ENCODE measurements at regions not wholly inside any gene's neighbourhood (a gene's known extent, or its start where the extent isn't known, plus 50 kb on each side); places are given as distances from the start of the nearest gene placed in this dataset.
"Not testable (repeated sequence)": the region's sequence is repeated elsewhere in the genome, so short reads cannot be mapped to it uniquely, and the experiment has no call there.

DNA sequence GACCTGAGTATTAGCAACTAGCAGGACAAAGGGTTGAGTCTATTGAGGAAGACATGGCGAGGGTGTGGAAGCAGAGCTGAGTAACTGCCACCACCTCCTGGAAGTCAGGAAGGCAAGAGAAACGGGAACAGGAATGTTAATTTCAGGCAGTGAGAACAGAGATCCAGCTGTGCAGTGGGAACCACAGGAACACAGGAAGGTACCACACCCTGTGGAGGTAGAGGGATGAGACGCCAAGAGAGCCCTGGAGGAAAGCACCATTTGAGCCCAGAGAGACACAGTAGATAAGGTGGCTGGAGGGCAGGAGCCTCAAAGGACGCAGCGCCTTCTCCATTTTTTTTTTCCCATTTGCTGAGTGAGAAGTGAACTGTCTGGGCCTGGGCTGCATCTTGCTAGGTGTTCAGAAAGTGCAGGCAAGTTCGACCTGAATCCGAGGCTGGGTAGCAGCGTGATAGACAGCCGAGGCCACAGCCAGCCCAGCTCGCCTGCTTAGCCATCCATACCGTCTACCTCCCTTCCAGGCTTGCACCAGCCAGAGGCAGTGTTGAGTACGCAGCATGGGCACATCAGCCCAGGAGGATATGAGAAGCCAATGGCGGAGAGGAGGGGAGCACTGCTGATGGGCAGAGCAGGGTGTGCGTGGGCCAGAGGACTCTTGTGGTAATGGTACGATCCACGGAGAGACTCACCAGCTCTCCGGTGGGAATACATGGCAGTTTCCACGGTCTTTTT is 306.7 kb downstream of the ANAPC1 start:
- not testable (repeated sequence) for DNase-seq (ENCODE audit: low spot score)

DNA sequence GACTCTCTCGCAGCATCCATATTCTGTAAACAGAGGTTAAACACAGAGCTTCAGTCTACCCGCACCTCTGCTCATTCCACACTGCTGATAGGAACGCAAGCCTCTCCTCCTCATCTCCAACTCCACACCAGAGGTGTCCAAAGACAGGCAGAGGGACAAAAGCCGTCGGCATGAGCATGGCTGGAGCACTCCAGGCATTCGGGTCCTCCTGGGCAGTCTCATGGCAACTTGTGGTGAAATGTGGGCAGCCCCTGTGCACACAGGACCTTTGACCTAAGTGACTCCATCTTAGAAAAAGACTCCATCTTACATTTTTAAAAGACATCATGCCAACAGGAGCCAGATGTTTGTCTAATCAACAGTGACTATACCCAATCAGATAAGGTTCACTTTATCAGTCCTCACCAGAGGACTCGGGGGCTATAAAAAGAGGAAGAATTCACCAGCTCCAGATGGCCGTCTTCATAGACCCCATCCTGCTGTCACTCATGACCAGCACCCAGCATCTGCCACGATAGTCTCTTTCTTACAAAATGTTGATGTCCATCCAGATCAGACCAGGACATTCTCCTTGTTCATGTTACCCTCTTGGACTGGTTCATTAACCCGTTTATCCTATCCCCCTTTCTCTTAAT is 304.4 kb downstream of the ANAPC1 start:
- not testable (repeated sequence) for DNase-seq (ENCODE audit: low spot score)

DNA sequence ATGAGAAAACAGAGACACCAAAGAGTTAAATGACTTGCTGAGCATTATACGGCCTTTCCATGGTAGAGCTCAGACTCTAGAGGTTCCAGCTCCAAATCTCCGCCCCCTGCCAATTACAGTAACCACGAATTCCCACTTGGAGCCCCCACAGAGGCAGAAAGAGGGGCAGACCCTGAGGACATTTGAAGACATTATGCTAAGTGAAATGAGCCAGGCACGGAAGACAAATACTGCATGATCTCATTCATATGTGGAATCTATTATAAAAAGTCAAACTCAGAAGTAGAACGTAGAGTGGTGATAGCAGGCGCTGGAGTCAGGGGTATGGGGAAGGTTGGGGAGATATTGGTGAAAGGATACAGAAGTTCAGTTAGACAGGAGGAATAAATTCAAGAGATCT is 303.4 kb downstream of the ANAPC1 start:
- DNase-seq (ENCODE audit: low spot score): not testable (repeated sequence)

DNA sequence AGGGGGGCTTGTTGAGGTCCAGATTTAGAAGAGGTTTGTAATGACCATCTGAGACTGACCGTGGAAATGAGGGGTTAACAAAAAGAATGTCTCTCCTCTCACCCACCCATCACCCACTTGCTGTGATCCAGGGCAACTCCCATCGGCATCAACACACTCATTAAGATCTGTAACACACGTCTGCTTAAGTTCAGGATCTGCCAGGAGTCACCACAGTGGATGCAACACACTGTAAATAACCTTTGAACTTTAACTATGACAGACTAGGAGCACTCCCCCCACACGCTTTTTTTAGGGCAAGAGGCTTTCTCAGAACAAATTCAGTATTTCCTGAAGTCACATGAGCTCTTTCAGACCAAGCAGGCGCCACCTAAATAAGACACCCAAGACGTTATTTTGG is 301.9 kb downstream of the ANAPC1 start:
- DNase-seq (ENCODE audit: low spot score): not testable (repeated sequence)

DNA sequence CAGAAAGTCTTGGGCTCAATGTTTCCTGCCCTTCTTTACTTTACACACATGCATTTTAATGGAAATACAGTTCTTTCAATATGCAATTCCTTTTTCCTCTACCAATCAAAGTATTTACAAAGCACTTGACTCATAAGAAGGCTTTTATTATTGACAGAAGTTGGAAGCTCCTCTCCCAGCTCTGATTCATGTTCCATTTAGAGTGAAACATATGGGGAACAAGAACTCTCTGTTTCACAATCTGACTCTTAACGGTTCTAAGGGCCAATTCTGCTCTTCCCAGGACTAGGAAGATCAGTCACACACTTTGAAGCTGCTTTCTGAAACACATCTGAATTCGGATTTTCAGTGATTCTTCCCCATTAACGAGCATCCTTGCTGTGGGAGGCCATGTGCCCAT is 300.5 kb downstream of the ANAPC1 start:
- not testable (repeated sequence) for DNase-seq (ENCODE audit: low spot score)

DNA sequence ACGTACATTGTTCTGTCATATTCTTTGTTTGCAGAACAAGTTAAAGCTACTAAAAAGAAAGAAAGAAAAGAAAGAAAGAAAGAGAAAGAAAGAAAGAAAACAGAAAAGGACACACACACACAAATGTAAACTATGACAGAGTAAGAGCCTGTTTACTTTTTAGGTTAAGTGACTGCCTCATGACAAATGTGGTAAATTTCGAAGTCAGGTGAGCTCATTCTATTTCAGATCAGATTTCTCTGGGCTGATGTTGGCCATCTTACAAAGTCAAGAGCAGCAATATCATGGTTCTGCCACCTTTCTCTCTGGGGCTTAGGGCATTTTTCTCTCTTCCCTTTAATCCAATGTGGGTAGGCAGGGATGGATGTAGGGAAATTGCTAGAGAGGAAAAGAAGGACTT is 299.5 kb downstream of the ANAPC1 start:
- DNase-seq (ENCODE audit: low spot score): not testable (repeated sequence)

DNA sequence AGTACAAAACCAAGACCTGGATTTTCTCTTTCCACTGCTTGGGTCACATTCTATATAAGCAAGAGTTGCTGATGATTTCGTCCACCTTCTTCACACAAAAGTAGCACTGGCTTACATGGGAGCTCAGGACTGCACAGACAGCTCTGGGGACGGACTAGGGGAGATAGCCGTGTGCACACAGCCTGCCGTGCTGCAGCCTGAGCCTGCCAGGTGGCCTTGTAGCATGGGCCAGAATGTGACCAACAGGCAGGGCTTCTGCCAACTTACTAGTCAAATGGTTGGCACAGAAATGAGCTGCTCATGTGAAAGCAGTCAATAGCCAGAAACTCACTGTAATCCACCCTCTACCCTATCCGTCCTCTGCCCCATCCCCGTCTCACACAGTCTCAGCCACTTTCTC is 299.0 kb downstream of the ANAPC1 start:
- not testable (repeated sequence) for DNase-seq (ENCODE audit: low spot score)

DNA sequence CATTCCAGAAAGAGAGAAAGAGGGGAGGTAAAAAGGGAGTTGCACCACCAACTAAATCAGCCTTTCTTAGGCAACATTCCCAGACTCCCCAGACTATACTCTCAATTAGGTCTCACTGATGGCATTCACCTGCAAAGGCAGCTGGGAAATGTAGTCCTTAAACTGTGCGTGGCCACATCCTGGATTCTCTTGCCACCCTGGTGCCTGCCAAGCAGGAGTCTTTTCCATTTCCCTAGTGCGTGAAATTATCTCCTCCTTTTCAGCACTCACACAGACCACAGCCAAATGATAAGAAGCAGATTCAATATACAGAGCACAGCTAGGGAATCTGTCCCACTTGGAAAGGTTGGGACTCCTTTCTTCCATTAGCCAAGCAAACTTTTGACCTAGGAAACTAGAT is 298.0 kb downstream of the ANAPC1 start:
- not testable (repeated sequence) for DNase-seq (ENCODE audit: low spot score)

DNA sequence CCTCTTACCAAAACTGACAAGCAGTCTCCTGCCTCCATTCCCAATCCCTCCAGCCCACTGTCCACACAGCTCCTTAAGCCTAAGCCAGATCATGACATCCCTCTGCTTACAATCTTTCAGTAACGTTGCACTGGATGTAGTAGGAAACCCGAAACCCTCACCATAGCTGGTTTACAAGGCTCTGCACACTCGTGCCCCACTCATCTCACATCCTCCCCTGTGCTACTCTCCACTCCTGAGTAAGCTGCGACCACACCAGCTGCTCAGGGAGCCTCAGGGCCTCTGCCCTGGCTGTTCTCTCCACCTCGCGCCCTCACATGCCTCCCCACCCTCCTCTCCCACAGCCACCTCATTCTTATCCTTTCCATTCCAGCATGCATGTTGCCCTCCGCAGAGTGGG is 288.9 kb downstream of the ANAPC1 start:
- DNase-seq (ENCODE audit: low spot score): not testable (repeated sequence)

DNA sequence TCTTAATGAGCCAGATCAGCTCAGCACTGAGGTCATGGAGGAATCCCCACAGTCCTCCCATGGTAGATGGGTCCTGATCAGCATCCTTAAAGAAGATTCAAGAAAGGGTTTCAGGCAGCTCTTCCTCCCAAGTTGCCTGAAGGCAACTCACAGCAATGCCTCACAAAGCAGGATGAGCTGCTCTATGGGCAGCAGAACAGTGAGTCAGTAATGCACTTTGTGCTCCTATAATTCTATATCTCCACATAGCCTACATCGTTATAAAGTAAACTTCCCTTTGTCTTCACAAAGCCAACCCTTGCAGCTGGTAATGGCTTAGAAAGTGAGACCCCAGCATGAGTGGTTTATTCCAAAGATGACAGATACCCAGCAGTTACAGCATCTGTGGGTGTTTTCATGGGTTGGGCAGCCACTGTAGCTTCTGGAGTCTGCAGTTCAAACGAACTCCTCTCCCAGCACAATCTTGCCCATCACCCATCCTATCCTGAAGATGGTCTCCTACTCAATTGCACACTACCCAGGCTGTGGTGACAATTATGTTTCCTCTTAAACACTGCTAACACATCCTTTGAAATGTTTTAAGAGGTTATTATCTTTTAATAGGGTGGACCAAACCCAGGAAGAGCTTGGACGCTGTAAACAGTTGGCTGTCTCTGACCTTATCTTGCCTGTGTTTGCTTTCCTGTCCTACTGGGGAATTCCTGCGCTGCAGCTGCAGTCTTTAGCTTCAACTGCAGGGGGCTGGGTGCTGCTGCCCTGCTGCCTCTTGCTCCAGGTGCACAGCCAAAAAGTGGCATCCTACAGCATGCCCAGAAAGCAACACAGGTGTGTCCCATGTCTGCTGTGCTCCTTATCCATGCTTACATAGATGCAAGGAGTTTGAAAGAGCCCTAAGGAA is 286.9 kb downstream of the ANAPC1 start:
- DNase-seq (ENCODE audit: low spot score): not testable (repeated sequence)

DNA sequence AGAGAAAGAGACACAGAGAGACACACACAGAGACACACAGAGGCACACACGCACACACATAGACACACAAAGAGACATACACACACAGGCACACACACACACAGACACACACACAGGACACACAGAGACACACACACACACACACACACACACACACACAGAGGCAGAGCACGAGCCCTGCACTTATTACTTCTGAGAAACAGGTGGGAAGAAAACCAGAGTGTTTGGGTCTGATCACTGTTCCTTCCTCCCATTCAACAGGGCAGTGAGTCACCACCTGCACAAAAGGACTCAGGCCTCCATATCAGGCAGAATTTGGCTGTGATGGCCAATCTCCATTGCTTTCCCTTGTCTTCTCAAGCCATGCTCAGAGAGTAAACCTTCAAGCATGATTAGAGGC is 285.0 kb downstream of the ANAPC1 start:
- not testable (repeated sequence) for DNase-seq (ENCODE audit: low spot score)

DNA sequence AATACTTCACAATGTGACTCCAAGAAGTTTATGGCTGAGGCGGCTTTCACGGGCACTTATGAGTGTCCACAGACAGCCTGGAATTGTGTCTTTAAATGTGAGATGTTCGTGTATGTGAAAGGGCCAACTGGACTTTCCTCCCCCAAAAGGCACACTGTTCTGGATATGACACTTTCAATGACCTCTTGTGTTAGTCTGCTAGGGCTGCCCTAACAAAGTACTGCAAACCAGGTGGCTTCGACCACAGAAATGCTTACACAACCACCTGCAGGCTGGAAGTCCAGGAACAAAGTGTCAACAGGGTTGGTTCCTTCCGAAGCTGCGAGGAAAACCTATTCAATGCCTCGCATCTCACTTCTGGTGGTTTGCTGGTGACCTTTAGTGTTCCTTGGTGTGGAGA is 281.7 kb downstream of the ANAPC1 start:
- DNase-seq (ENCODE audit: low spot score): not testable (repeated sequence)

DNA sequence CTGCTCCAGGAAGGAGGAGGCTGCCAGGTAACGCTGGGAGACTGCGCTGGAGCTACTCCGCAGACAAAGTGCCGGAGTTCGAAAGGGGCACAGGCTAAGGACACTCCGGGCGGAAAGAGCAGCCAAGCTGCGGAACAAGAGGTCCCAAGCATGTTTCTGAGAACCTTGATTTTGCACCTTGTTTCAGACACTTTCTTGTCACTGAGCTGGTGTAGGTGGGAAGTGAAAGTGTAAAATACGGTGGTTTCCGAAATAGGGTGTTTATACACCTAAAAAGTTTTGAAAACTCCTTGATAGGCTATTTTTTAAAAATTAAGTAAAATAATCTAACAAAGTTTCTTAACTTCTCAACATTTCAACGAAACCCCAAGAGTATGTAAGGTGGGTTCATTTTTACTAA is 278.2 kb downstream of the ANAPC1 start:
- DNase-seq (ENCODE audit: low spot score): not testable (repeated sequence)

DNA sequence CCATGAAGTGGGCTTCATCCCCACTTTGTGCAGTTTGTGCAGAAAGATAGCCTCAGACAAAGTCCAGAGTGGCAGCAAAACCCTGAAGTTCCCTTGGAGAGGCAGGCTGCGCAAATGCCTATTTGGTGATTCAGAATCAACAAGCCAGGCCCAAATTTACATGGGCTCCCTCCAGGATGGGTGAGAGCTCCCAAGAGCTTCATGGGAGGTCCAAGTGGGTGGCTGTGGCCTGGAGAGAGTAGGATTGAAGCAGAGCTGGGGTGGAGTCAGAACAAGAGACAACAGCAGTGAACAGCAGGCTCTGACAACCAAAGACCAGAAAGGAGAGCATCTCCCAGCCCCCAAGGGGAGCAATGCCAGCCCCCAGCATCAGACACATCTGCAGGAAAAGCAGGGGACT is 277.4 kb downstream of the ANAPC1 start:
- not testable (repeated sequence) for DNase-seq (ENCODE audit: low spot score)

DNA sequence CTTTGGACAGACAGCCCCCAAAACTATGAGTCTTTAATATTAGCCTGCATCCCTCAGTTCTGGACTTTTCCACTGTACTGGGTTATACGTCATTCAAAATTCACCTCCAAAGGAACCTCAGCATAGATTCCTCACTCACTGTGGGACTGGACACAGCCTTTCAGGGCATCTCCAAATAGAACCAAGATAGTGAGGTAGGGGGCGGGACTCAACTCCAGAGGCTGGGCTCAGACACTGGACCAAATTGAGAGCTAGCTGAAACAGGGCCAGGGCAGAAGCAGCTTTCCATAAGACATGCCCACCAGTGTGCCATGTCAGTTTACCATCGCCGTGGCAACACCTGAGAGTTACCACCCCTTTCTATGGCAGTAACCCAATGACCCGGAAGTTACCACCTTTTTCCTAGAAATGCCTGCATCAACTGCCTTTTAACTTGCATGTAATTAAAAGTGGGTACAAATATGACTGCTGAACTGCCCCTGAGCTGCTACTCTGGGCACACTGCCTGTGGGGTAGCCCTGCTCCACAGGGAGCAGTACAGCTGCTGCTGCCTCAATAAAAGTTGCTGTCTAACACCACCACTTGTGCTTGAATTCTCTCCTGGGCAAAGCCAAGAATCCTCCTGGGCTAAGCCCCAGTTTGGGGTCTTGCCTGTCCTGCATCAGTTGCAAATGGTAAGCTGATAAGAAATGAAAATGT is 274.7 kb downstream of the ANAPC1 start:
- DNase-seq (ENCODE audit: low spot score): not testable (repeated sequence)

DNA sequence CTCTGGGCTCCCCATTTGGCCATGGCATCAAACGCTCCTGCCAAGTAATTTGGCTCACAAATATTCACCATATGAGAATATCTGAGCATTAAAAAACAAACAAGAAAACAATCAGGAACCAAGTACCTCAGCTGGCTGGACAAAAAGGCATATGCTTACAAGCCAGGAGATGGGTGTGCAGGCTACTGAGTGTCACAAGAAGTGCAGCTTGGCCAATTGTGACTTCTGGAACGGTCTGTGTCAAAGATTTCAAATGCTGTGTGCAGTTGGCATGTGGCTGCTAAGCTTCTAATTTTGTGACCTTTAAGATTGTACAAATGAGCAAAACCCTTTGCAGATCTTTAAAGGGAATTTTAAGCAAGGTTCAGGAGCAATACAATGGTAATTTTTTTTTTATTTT is 274.0 kb downstream of the ANAPC1 start:
- DNase-seq (ENCODE audit: low spot score): not testable (repeated sequence)

DNA sequence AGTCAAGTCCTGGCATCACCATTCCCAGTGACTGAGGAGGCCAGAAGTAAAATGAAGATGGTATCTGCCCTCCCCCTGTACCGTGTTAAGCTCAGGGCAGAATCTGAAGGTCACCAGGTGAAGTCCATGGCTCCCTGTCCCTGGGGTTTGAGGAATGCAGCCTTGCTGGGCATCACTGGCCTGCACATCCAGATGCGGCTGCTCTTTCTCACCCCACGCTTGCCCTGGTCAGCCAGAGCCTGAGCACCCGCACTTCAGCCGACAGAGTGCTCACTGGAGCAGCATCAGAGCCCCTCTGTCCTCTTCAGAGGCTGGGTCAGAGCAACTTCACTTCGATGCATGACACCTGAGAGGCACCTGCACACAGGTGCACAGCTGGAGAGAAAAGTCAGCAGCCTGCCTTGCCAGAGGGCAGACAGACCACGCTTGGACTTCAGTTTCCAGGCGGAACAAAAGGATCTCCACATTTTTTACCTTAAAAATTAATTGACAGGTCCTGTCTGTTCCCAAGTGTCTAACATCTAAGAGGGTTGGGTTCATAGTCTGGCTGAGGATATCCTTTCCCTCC is 267.3 kb downstream of the ANAPC1 start:
- no peak for DNase-seq (ENCODE audit: low spot score)

DNA sequence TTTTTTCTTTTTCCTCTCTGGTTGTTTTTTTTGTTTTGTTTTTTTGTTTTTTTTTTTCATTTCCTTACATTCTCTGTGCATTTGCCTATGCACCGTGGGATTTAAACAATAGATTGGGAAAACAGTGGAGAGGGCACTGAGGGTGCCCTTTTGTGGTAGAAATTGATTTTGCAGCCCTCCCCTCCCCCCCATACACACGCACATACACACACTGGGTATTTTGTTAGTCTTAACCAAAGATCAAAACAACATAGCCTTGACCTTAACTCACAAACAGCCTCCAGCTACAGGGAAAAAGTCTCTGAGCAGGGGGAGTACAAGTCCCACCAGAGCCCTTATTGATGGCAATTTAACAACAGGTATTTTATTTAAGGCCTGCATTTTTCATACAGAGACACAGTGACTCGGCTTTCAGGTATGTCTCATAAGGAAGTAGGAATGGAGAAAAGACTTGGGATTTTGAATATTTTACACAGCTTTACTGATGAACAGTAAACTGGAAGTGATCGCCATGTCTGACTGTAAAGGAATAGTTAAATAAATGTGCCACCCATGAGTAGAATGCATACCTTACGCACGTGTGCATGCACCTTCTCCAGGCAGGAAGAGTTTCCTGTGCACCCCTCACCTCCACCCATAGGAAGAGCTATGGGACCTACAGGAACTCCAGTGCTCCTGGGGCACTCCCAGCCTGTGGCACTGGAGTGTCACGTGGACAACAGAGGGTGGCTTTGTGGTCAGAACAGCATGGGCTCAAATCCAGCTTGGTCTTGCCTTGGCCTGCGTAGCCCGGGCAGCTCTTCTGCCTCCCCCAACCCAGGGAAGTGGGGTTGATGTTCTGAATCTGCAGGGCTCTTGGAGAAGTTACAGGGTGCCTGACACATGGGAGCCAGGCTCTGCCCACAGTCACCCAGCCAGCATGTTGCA is 266.4 kb downstream of the ANAPC1 start:
- DNase-seq (ENCODE audit: low spot score): no peak

DNA sequence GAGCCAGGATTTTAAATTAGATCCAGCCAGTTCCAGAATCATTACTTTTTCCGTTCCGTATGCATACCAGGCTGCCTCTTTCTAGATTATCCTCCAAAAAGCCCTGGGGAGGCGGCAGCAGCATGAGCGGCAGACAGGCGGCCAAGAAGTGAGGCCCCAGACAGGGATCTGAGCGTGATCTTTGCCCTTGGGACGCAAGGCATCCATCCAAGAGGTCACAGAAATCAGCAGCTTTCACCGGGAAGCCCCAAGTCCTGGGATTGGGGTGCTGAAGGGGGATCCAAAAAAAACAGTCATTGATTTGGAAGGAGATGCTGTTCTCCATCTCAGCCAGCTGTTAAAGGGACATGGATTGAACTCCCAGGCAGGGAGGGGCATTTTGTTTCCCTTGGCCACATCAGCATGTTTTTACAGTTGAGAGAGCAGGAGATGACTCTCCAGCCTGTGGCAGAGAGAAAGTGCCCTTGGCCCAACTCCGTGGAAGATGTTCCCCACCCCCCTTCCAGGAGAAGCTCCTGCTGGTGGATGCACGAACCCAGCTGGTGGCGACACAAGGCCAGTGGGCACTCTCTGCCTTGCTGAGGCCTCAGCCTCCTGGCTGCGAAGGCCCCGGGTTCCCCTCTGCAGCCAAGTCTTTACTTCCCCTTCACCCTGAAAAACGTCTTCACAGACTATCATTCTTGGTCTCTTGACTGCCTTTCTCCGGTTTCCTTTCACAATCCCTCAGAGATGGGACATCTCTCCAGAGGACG is 265.6 kb downstream of the ANAPC1 start:
- no peak for DNase-seq (ENCODE audit: low spot score)
